HepG2 (cell line): ENCODE measurements at regions not wholly inside any gene's neighbourhood (a gene's known extent, or its start where the extent isn't known, plus 50 kb on each side); places are given as distances from the start of the nearest gene placed in this dataset.
A peak's percentile ranks its signal among the peaks of the same experiment; 100 is the strongest.

Experiments
- CBX1 ChIP-seq: IDR thresholded peaks from one replicate; pipeline ENCODE4 v1.6.1; 2016; ENCODE audit warnings: antibody characterized with exemption, low read depth
- FLYWCH1 ChIP-seq: sonication (generic); formaldehyde crosslinking; IDR thresholded peaks from 2 replicates; pipeline ENCODE4 v1.8.1; 2023; ENCODE audit warnings: mild to moderate bottlenecking, missing genetic modification reagents
- HNF4G ChIP-seq, 2 experiments: sonication (generic) in 1 of 2; formaldehyde crosslinking in 1 of 2; IDR thresholded peaks; 2 replicates each; pipeline versions ENCODE4 v1.4.0 to v1.6.1; 2011 to 2020; ENCODE audit warnings: borderline replicate concordance in 2 of 2, low read depth in 2 of 2, mild to moderate bottlenecking in 2 of 2, low read length in 1 of 2, missing genetic modification reagents in 1 of 2, moderate library complexity in 1 of 2
- MYPOP ChIP-seq: sonication (generic); formaldehyde crosslinking; IDR thresholded peaks from 2 replicates; pipeline ENCODE4 v1.8.1; 2023; ENCODE audit warnings: mild to moderate bottlenecking, moderate library complexity, missing genetic modification reagents
- NR2F1 ChIP-seq, 2 experiments: fragments of 450-650 bp in 1 of 2; formaldehyde crosslinking in 1 of 2; IDR thresholded peaks; 2 replicates each; pipeline versions ENCODE4 v1.5.0 to v1.6.1; 2016 to 2020; ENCODE audit warnings: mild to moderate bottlenecking in 1 of 2, missing compliant biosample characterization in 1 of 2, missing genetic modification reagents in 1 of 2, moderate library complexity in 1 of 2
- SALL2 ChIP-seq: sonication (generic); formaldehyde crosslinking; IDR thresholded peaks from 2 replicates; pipeline ENCODE4 v1.8.1; 2023; ENCODE audit warnings: mild to moderate bottlenecking, missing genetic modification reagents, inconsistent platforms
- ZFP36L1 ChIP-seq: sonication (generic); formaldehyde crosslinking; IDR thresholded peaks from 2 replicates; pipeline ENCODE4 v1.8.0; 2022; ENCODE audit warnings: mild to moderate bottlenecking, missing genetic modification reagents, moderate library complexity
- ZMYM4 ChIP-seq: sonication (generic); formaldehyde crosslinking; IDR thresholded peaks from 2 replicates; pipeline ENCODE4 v1.8.1; 2023; ENCODE audit warnings: mild to moderate bottlenecking, missing genetic modification reagents
- ZNF138 ChIP-seq: sonication (generic); formaldehyde crosslinking; IDR thresholded peaks from 2 replicates; pipeline ENCODE4 v1.5.0; 2020; ENCODE audit warnings: mild to moderate bottlenecking, low read depth, missing genetic modification reagents
- ZNF431 ChIP-seq: sonication (generic); formaldehyde crosslinking; IDR thresholded peaks from 2 replicates; pipeline ENCODE4 v1.9.0; 2022; ENCODE audit warnings: missing genetic modification reagents, low read depth, mild to moderate bottlenecking, borderline replicate concordance
- ZNF670 ChIP-seq: sonication (generic); formaldehyde crosslinking; IDR thresholded peaks from 2 replicates; pipeline ENCODE4 v1.8.0; 2022; ENCODE audit warnings: mild to moderate bottlenecking, missing genetic modification reagents, borderline replicate concordance
- ZNF691 ChIP-seq: sonication (generic); formaldehyde crosslinking; IDR thresholded peaks from 2 replicates; pipeline ENCODE4 v1.4.0; 2020; ENCODE audit warnings: missing genetic modification reagents, low read depth, mild to moderate bottlenecking, borderline replicate concordance
- TF ChIP-seq, protein P1 (sequence below): sonication (generic); formaldehyde crosslinking; IDR thresholded peaks from 2 replicates; pipeline ENCODE4 v1.4.0; 2020; ENCODE audit warnings: missing genetic modification reagents, borderline replicate concordance

GRCh38 chr12:46521145-46521544, 148.6 kb upstream of the SLC38A2 start (continued):
- no peak for TF ChIP-seq ZFP36L1
- TF ChIP-seq, protein P1, sequence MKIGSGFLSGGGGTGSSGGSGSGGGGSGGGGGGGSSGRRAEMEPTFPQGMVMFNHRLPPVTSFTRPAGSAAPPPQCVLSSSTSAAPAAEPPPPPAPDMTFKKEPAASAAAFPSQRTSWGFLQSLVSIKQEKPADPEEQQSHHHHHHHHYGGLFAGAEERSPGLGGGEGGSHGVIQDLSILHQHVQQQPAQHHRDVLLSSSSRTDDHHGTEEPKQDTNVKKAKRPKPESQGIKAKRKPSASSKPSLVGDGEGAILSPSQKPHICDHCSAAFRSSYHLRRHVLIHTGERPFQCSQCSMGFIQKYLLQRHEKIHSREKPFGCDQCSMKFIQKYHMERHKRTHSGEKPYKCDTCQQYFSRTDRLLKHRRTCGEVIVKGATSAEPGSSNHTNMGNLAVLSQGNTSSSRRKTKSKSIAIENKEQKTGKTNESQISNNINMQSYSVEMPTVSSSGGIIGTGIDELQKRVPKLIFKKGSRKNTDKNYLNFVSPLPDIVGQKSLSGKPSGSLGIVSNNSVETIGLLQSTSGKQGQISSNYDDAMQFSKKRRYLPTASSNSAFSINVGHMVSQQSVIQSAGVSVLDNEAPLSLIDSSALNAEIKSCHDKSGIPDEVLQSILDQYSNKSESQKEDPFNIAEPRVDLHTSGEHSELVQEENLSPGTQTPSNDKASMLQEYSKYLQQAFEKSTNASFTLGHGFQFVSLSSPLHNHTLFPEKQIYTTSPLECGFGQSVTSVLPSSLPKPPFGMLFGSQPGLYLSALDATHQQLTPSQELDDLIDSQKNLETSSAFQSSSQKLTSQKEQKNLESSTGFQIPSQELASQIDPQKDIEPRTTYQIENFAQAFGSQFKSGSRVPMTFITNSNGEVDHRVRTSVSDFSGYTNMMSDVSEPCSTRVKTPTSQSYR (CRISPR knock-in tag), result no peak
- TF ChIP-seq ZNF670 (CRISPR knock-in tag), result no peak
- TF ChIP-seq ZNF431 (CRISPR knock-in tag), result no peak
- no peak for TF ChIP-seq ZNF691 (CRISPR knock-in tag)
- TF ChIP-seq CBX1, result no peak
- no peak for TF ChIP-seq HNF4G (IDR thresholded peaks at IDR 0.05; ENCODE audit: borderline replicate concordance, low read depth, low read length)
- TF ChIP-seq HNF4G (CRISPR knock-in tag; IDR thresholded peaks at IDR 0.05; ENCODE audit: borderline replicate concordance, low read depth), result no peak
- TF ChIP-seq NR2F1 (CRISPR knock-in tag; IDR thresholded peaks at IDR 0.05), result no peak
- no peak for TF ChIP-seq ZNF138 (CRISPR knock-in tag)
- 0 out of 2 replicates have a peak, but pooled peaks have one; percentile 17 for TF ChIP-seq MYPOP
- TF ChIP-seq ZMYM4 (CRISPR knock-in tag), result peak; percentile 73
- no peak for TF ChIP-seq SALL2 (CRISPR knock-in tag)
- TF ChIP-seq FLYWCH1, result no peak
